Cardiac fibroblast (primary cell): ENCODE measurements at regions not wholly inside any gene's neighbourhood (a gene's known extent, or its start where the extent isn't known, plus 50 kb on each side); places are given as distances from the start of the nearest gene placed in this dataset.
"Not testable (repeated sequence)": the region's sequence is repeated elsewhere in the genome, so short reads cannot be mapped to it uniquely, and the experiment has no call there.

Experiments
- DNase-seq, 2 donors: peaks; one replicate each; pipeline versions ENCODE4 v3.0.0 to v3.0.0-alpha.2; 2010; ENCODE audit warnings: low read depth in 2 of 2
- H3K4me3 ChIP-seq, 2 donors: replicated peaks in 1 of 2; 1 replicate in 1 of 2; 2 replicates in 1 of 2; pipeline ENCODE4 v1.5.1; 2011; ENCODE audit warnings: low read depth in 2 of 2, low read length in 2 of 2, mild to moderate bottlenecking in 2 of 2, moderate library complexity in 1 of 2
- TF ChIP-seq, protein P1 (sequence below): IDR thresholded peaks from one replicate; pipeline ENCODE4 v1.5.1; 2011; ENCODE audit warnings: low read depth, mild to moderate bottlenecking, low read length, inconsistent platforms

DNA sequence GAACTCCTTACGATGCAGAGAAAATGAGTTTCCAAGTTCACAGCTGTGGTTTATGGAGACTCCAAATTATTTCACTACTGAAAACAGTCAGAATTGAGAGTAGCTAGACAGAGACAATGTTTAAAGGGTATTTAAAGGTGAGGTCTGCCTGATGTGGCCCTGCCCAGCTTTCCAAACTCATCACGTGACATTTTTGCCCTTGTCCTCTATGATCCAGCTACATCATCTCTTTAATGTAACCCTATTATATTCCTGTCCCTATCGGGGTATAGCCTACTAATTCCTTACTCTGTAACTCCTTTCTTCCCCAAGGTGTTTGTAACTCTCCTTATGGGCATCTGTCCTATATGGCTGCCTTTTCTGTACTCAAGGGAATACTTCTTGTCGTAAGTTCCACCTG lies 297.2 kb downstream of the GRXCR1 start:
- no peak overlapping the region for H3K4me3 ChIP-seq
- TF ChIP-seq, protein P1, sequence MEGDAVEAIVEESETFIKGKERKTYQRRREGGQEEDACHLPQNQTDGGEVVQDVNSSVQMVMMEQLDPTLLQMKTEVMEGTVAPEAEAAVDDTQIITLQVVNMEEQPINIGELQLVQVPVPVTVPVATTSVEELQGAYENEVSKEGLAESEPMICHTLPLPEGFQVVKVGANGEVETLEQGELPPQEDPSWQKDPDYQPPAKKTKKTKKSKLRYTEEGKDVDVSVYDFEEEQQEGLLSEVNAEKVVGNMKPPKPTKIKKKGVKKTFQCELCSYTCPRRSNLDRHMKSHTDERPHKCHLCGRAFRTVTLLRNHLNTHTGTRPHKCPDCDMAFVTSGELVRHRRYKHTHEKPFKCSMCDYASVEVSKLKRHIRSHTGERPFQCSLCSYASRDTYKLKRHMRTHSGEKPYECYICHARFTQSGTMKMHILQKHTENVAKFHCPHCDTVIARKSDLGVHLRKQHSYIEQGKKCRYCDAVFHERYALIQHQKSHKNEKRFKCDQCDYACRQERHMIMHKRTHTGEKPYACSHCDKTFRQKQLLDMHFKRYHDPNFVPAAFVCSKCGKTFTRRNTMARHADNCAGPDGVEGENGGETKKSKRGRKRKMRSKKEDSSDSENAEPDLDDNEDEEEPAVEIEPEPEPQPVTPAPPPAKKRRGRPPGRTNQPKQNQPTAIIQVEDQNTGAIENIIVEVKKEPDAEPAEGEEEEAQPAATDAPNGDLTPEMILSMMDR = no peak
- no peak for DNase-seq

- H3K4me3 ChIP-seq, DNase-seq: not testable (repeated sequence)
Measured at GRCh38 chr4:43212576-43212975, 320.1 kb downstream of the GRXCR1 start.

- TF ChIP-seq, protein P1 = no peak
- no peak overlapping the region for H3K4me3 ChIP-seq
- DNase-seq = no peak
Measured at GRCh38 chr4:43223820-43224219, 331.3 kb downstream of the GRXCR1 start.

GRCh38 chr4:43224559-43224958 lies 332.0 kb downstream of the GRXCR1 start:
- TF ChIP-seq, protein P1 = no peak
- peak in 1 of 2 donors; percentile 32 for DNase-seq
- H3K4me3 ChIP-seq = no peak overlapping the region

- DNase-seq = no peak
- TF ChIP-seq, protein P1 = no peak
- H3K4me3 ChIP-seq = no peak overlapping the region
Measured at GRCh38 chr4:43233321-43233720, 340.8 kb downstream of the GRXCR1 start.

GRCh38 chr4:43234626-43235415 lies 342.3 kb downstream of the GRXCR1 start:
- DNase-seq = peak; percentile 1 to 10
- no peak overlapping the region for H3K4me3 ChIP-seq
- TF ChIP-seq, protein P1 = no peak

GRCh38 chr4:43238008-43238407 lies 345.5 kb downstream of the GRXCR1 start:
- DNase-seq = no peak
- TF ChIP-seq, protein P1 = no peak
- no peak overlapping the region for H3K4me3 ChIP-seq
